ENCODE measurements at regions not wholly inside any gene's neighbourhood (a gene's known extent, or its start where the extent isn't known, plus 50 kb on each side); places are given as distances from the start of the nearest gene placed in this dataset.
"Not testable (repeated sequence)": the region's sequence is repeated elsewhere in the genome, so short reads cannot be mapped to it uniquely, and the experiment has no call there.

DNA sequence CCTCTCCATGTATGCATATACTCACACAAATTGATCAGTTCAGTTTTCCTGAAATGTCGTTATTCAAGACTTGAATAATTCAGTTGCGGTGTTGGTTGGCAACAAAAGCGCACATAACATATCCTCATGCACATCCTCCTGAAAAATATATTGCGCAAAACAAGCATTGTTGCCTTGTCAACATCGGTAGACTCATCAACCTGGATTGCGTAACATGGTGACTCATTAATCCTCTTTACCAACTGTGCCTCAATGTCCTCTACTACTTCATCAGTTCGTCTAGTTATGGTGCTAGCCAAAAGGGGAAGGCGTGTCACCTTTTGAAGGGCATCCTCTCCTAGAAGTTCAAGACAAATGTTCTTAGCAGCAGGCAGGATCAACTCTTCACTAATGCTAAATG, 357.7 kb downstream of the LMO7 start:
- intact Hi-C loops (cut with micrococcal nuclease): no loop called here
- CTCF ChIA-PET: interaction anchor here (0.6 kb wide), 1 partner anchor 8 kb away, joined by 5 read pairs; no protein-coding TSS in a partner anchor
- peaks cover 6% of the 10 kb centered on the region for H3K9me3 Mint-ChIP-seq
- H3K27ac Mint-ChIP-seq: no peak overlapping the region
- H3K4me3 Mint-ChIP-seq: no peak overlapping the region
- no peaks in the 10 kb centered on the region for H3K36me3 Mint-ChIP-seq (ENCODE audit: low read depth)
- no peaks in the 10 kb centered on the region for H3K4me1 Mint-ChIP-seq (ENCODE audit: low read depth)
- no peak for DNase-seq
- H3K27me3 Mint-ChIP-seq (ENCODE audit: low read depth): no peaks in the 10 kb centered on the region

DNA sequence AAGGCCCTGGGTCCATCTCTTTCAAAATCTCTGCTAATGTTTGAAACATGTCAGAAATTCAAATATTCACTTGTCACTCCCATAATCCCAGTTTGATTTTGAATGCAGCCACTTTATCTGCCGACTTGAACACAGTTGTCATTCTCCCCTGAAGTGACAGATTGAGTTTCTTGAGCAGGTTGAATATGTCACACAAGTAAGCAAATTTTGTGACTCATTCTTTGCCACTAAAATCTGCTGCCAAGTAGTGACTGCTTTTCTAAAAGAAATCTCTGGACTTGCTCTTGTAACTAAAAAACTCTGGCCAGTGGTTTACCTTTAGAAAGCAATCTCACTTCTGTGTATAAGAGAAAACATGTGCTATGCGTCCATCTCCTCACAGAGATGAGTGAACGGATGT, 357.1 kb downstream of the LMO7 start:
- Mint-ChIP-seq H3K9me3 (peaks cover 6% of the 10 kb centered on the region), H3K4me3 (no peak overlapping the region), H3K4me1 (ENCODE audit: low read depth) (no peaks in the 10 kb centered on the region), H3K27me3 (ENCODE audit: low read depth) (peaks cover 3% of the 10 kb centered on the region), H3K27ac (no peak overlapping the region), H3K36me3 (ENCODE audit: low read depth) (no peaks in the 10 kb centered on the region)
- CTCF ChIA-PET: interaction anchor here (0.6 kb wide), 1 partner anchor 8 kb away, joined by 5 read pairs; no protein-coding TSS in a partner anchor
- DNase-seq: no peak
- intact Hi-C loops (cut with micrococcal nuclease): no loop called here

DNA sequence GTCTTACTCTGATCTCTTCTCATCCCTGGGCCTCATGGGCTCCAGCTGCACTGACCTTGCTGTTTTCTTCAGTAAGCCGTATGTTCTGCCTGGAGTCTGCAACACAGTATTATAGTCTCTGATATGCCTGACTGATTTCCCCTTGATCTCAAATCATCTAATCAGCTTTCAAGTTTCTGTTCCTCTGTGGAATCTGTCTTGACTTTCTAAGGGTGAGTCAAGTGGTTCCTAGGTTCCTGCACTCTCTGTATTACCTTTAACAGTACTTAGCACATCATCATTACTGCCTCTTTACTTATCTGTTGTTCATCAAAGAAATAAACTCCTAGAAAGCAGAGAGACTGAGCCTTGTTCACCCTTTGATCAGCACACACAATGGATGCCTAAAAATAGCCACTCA, 350.7 kb downstream of the LMO7 start:
- no peak overlapping the region for H3K27ac Mint-ChIP-seq
- no peak overlapping the region for H3K4me3 Mint-ChIP-seq
- no peaks in the 10 kb centered on the region for H3K36me3 Mint-ChIP-seq (ENCODE audit: low read depth)
- DNase-seq: no peak
- intact Hi-C loops (cut with micrococcal nuclease): no loop called here
- H3K4me1 Mint-ChIP-seq (ENCODE audit: low read depth): no peaks in the 10 kb centered on the region
- H3K9me3 Mint-ChIP-seq: peaks cover 6% of the 10 kb centered on the region
- peaks cover 5% of the 10 kb centered on the region for H3K27me3 Mint-ChIP-seq (ENCODE audit: low read depth)
- CTCF ChIA-PET: no interaction called here

DNA sequence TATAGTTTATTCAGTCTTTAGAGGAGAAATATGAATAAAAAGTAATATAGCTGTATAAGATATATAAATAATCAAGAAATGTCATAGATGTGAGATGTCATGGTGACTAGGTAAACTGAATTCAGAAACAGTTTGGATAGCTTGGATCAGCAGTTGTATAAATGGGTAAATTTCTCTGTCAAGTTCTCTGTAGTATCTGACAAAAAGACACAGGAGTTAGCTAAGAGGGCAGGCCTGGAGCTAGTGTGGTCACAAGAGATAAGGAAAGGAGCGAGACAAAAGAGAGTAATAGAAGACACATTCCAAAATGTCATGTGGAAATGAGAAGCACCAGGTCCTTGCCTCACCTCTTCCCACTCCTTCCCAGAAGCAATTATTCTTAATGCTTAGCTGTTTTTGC, 349.0 kb downstream of the LMO7 start:
- Mint-ChIP-seq H3K36me3 (ENCODE audit: low read depth) (no peaks in the 10 kb centered on the region), H3K4me3 (no peak overlapping the region), H3K4me1 (ENCODE audit: low read depth) (no peaks in the 10 kb centered on the region), H3K27me3 (ENCODE audit: low read depth) (peaks cover 5% of the 10 kb centered on the region), H3K27ac (no peak overlapping the region), H3K9me3 (peaks cover 6% of the 10 kb centered on the region)
- intact Hi-C loops (cut with micrococcal nuclease): no loop called here
- DNase-seq: no peak
- CTCF ChIA-PET: interaction anchor here (1.0 to 1.2 kb wide), 2 partner anchors 9 to 13 kb away, joined by 3 to 4 read pairs; no protein-coding TSS in a partner anchor

DNA sequence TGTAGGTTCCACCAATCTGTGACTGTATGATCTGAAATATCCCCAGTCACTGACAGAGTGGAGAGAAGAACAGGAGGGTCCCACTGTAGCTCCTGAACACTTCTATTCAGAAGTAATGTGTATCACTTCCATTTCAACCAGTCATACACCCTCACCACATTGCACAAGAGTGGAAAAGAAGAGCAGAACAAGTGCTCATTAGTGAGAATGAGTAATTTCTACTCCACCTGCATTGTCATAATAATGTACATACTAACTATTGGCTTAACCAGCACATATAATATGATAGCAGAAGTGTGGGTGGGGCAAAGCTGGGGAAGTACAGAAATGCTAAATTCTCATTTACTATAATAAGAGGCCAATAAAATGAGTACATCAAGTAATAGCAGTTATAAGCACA, 342.7 kb downstream of the LMO7 start:
- intact Hi-C loops (cut with micrococcal nuclease): no loop called here
- H3K4me3 Mint-ChIP-seq: no peak overlapping the region
- no peak overlapping the region for H3K27ac Mint-ChIP-seq
- no peaks in the 10 kb centered on the region for H3K4me1 Mint-ChIP-seq (ENCODE audit: low read depth)
- no peak for DNase-seq
- CTCF ChIA-PET: no interaction called here
- H3K9me3 Mint-ChIP-seq: no peaks in the 10 kb centered on the region
- H3K27me3 Mint-ChIP-seq (ENCODE audit: low read depth): no peaks in the 10 kb centered on the region
- no peaks in the 10 kb centered on the region for H3K36me3 Mint-ChIP-seq (ENCODE audit: low read depth)

DNA sequence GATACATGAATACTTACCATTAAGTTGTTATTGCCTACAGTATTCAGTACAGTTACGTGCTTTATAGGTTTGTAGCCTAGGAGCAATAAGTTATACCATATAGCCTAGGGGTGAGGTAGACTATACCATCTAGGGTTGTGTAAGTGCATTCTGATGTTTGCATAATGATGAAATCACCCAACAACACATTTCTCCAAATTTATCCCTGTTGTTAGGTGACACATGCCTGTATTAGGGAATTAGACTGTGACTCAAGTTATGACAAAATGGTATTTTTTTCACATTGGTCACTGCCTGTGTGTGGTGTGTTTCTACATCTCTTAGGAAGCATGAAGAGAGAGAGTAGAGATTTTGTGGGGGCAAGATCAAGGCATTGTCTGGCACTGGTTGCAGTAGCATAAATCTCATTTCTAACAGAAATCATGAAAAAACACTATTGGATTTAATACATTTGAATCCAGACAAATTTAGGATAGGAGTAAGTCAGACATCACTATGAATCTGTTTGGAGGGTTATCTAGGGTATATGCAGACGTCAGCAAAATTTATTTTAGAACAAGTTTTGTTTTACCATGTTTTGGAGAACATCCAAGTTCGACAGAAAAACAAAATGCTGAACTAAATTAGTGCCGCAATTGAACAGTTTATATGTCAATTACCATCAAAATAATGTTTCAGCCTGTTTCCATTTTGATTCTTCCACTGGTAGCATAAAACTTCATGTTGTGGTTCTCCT, 332.1 kb downstream of the LMO7 start:
- no peak for DNase-seq
- CTCF ChIA-PET: interaction anchor here (1.6 kb wide), 1 partner anchor 91 kb away, joined by 6 read pairs; no protein-coding TSS in a partner anchor
- Mint-ChIP-seq H3K27me3 (ENCODE audit: low read depth) (peaks cover 7% of the 10 kb centered on the region), H3K9me3 (no peaks in the 10 kb centered on the region), H3K36me3 (ENCODE audit: low read depth) (no peaks in the 10 kb centered on the region), H3K4me3 (no peak overlapping the region), H3K4me1 (ENCODE audit: low read depth) (no peaks in the 10 kb centered on the region), H3K27ac (no peak overlapping the region)
- intact Hi-C loops (cut with micrococcal nuclease): no loop called here

DNA sequence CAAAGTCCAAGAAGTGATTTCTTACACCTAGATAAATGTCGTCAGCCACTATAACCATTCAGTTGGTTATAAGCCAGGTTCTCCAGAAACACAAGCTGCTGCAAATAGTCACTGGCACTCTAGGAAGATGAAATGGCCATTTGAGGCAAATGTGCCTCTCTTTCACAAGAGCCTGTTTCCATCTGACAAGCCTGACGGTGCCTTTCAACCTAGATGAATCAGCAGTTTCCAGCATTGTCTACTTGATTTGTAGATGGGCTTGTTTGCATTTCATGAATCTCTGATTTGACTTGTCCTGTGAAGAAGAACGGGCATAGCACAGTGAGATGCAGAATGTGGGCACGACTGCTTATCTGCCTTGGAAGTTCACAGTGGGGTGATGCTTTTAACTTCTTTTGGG, 327.2 kb downstream of the LMO7 start:
- Mint-ChIP-seq H3K36me3 (ENCODE audit: low read depth) (no peaks in the 10 kb centered on the region), H3K4me3 (no peak overlapping the region), H3K27me3 (ENCODE audit: low read depth) (peaks cover 8% of the 10 kb centered on the region), H3K9me3 (no peaks in the 10 kb centered on the region), H3K4me1 (ENCODE audit: low read depth) (no peaks in the 10 kb centered on the region), H3K27ac (no peak overlapping the region)
- intact Hi-C loops (cut with micrococcal nuclease): no loop called here
- CTCF ChIA-PET: no interaction called here
- DNase-seq: no peak

DNA sequence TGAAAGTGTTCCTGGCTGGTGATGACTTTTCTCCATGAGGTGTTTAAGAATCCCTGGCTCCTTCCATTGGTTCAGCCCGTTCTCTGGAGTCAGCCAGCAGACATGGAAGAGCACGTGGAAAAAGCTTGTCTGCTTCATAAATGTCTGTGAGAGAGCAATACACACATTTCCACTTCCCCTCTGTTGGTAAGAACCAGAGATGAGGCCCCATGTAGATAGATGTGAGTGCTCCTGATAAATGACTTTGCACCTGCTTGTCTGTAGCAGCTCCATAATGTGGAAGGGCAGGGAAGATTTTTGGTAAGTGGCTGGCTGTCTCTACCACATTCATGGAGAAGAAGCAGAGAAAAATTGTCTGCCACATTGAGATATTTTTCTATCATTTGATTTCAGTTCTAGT, 325.8 kb downstream of the LMO7 start:
- H3K27me3 Mint-ChIP-seq (ENCODE audit: low read depth): peaks cover 8% of the 10 kb centered on the region
- no peaks in the 10 kb centered on the region for H3K9me3 Mint-ChIP-seq
- intact Hi-C loops (cut with micrococcal nuclease): no loop called here
- H3K4me3 Mint-ChIP-seq: no peak overlapping the region
- CTCF ChIA-PET: no interaction called here
- no peaks in the 10 kb centered on the region for H3K4me1 Mint-ChIP-seq (ENCODE audit: low read depth)
- H3K36me3 Mint-ChIP-seq (ENCODE audit: low read depth): no peaks in the 10 kb centered on the region
- H3K27ac Mint-ChIP-seq: no peak overlapping the region
- DNase-seq: no peak

DNA sequence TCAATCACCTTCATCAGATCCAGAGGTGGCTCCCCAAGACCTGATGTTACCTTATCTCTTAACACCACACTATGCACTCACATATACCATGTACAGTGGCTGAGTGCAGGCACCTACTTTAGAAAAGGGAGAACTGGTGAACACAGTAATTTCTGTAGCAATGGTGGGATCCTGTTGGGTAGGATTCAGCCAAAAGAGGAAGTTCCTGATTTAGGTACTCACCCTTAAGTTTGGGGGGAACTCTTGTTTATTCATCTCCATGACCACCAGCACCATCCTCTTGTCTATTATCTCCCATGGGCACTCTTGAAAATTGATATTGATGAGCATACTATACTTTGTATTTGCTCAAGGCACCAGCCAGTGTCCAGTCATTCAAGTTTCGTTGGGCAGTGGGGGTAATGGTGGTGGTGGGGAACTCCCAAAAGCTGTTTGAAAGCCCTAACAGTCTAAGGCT, 324.4 kb downstream of the LMO7 start:
- Mint-ChIP-seq H3K9me3 (no peaks in the 10 kb centered on the region), H3K27me3 (ENCODE audit: low read depth) (peaks cover 8% of the 10 kb centered on the region), H3K27ac (no peak overlapping the region), H3K36me3 (ENCODE audit: low read depth) (no peaks in the 10 kb centered on the region), H3K4me3 (no peak overlapping the region), H3K4me1 (ENCODE audit: low read depth) (no peaks in the 10 kb centered on the region)
- no peak for DNase-seq
- CTCF ChIA-PET: no interaction called here
- intact Hi-C loops (cut with micrococcal nuclease): no loop called here

DNA sequence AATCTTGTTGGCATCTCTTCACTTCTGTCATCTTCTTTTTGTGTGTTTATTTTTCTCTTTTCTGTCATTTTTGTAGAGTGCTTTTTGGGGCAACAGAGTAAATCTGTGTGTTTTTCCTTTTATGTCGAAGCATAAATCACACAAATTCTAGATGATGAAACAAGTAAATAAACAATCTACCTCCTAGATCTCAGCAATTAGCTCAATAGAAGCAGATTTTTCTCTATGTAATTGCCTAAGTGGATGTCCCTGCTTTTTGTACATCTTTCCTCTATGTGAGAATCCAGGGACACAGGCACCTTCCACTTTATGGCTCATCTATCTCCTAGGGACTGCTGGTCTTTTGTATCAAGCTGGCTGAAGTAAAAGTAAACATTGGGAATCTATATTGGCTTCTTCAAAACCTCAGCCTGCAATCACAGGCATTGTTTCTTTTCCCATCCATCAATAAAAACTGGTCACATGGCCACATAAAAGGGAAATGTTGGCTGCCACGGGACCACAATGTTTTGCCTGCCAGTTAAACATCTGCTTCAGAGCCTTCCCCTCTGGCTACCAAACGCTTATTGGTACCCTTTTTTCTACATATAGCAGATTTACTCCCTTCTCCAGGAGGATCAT, 323.8 kb downstream of the LMO7 start:
- CTCF ChIA-PET: interaction anchor here (1.9 kb wide), 1 partner anchor 265 kb away, joined by 7 read pairs; no protein-coding TSS in a partner anchor

DNA sequence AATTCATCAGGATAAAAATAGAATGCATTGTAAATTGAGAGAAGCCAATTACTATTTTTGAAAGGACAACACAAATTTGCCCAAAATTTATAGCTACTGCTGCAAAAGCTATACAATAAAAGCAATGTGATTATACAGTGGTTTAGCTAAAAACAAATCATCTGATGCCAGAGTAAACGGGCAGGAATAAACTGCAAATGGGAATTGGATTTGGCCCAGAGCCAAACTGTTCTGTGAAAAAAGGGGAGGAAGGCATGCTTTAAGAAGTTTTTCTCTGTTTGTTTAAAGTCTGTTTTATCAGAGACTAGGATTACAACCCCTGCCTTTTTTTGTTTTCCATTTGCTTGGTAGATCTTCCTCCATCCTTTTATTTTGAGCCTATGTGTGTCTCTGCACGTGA, 317.5 kb downstream of the LMO7 start:
- DNase-seq; H3K4me1 Mint-ChIP-seq (ENCODE audit: low read depth); H3K27ac Mint-ChIP-seq; H3K9me3 Mint-ChIP-seq; intact Hi-C loops (cut with micrococcal nuclease); H3K27me3 Mint-ChIP-seq (ENCODE audit: low read depth); H3K36me3 Mint-ChIP-seq (ENCODE audit: low read depth); H3K4me3 Mint-ChIP-seq: not testable (repeated sequence)
- CTCF ChIA-PET: interaction anchor here (1.3 kb wide), 1 partner anchor 64 kb away, joined by 3 read pairs; no protein-coding TSS in a partner anchor

More for the DNA sequence above, 323.8 kb downstream of the LMO7 start:
- Mint-ChIP-seq H3K9me3 (no peaks in the 10 kb centered on the region), H3K27ac (no peak overlapping the region), H3K27me3 (ENCODE audit: low read depth) (peaks cover 10% of the 10 kb centered on the region), H3K36me3 (ENCODE audit: low read depth) (no peaks in the 10 kb centered on the region), H3K4me3 (no peak overlapping the region), H3K4me1 (ENCODE audit: low read depth) (no peaks in the 10 kb centered on the region)
- intact Hi-C loops (cut with micrococcal nuclease): no loop called here
- DNase-seq: no peak

DNA sequence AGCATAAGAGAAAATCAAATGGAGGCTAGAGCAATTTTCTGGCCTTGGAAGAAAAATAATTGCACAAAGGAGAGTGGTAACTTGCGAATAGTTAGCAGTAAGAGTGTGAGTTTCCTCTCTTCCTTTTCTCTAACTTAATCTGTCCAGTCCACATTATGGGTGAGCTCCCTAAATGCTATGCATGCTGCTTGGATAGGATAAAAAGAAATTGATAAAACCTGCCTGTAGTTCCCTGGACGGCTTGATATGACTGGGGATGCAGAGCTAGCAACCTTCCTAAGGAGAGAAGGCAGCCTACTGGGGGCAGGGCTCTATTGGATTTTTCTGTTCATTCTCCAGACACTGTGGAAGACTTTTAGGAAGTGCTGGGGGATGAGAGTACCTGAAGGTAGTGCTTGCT, 311.3 kb downstream of the LMO7 start:
- intact Hi-C loops (cut with micrococcal nuclease): no loop called here
- no peak for DNase-seq
- Mint-ChIP-seq H3K27ac (no peak overlapping the region), H3K4me3 (no peak overlapping the region), H3K4me1 (ENCODE audit: low read depth) (no peaks in the 10 kb centered on the region), H3K27me3 (ENCODE audit: low read depth) (peaks cover 4% of the 10 kb centered on the region), H3K36me3 (ENCODE audit: low read depth) (no peaks in the 10 kb centered on the region), H3K9me3 (no peaks in the 10 kb centered on the region)
- CTCF ChIA-PET: interaction anchor here (0.6 kb wide), 1 partner anchor 397 kb away, joined by 3 read pairs; no protein-coding TSS in a partner anchor
